Stimulated activated CD4-positive, alpha-beta T cell treated with anti-CD3 and anti-CD28 coated beads, Interleukin-2, amount 100 ng/mL, for 4 hours (primary cell): ENCODE measurements at regions not wholly inside any gene's neighbourhood (a gene's known extent, or its start where the extent isn't known, plus 50 kb on each side); places are given as distances from the start of the nearest gene placed in this dataset.
"Not testable (repeated sequence)": the region's sequence is repeated elsewhere in the genome, so short reads cannot be mapped to it uniquely, and the experiment has no call there.

Experiments
- DNase-seq: peaks from one replicate; pipeline ENCODE4 v3.0.0-alpha.2; 2020; ENCODE audit warnings: low read depth

DNA sequence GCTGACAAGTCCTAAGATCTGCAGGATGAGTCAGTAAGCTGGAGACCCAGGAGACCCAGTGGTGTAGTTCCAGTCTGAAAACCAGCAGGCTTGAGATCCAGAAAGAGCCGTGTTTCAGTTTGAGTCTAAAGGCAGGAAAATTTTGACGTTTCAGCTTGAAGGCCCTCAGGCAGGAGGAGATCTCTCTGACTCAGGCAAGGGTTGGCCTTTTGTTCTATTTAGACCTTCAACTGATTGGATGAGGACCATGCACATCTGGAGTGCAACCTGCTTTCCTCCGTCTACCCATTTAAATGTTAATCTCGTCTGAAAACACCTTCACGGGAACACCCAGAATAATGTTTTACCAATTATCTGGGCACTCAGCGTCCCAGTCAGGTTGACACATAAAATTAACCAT is 69.5 kb downstream of the NPIPA7 start:
- DNase-seq = not testable (repeated sequence)

DNA sequence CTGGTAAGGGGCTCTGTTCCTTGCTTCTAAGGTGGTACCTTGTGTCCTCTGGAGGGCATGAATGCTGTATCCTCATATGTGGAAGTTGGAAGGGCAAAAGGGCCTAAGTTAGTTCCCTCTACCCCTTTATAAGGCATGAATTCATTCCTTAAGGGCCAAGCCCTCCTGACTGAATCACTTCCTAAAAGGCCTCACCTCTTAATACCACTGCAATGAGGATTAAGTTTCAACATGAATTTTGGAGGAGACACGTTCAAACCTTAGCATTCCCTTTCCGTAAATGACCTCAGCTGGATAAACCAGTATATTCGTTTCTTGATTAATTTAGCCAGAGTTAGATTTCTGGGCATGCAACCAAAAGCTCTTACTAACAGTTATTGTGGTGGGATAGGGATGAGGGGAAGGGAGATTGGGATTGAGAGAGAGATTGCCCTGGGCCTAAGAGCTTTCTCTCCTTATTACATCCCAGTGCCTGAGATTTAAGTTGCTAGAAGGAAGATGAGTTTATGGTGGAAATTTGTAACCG is 70.8 kb downstream of the NPIPA7 start:
- DNase-seq = not testable (repeated sequence)

DNA sequence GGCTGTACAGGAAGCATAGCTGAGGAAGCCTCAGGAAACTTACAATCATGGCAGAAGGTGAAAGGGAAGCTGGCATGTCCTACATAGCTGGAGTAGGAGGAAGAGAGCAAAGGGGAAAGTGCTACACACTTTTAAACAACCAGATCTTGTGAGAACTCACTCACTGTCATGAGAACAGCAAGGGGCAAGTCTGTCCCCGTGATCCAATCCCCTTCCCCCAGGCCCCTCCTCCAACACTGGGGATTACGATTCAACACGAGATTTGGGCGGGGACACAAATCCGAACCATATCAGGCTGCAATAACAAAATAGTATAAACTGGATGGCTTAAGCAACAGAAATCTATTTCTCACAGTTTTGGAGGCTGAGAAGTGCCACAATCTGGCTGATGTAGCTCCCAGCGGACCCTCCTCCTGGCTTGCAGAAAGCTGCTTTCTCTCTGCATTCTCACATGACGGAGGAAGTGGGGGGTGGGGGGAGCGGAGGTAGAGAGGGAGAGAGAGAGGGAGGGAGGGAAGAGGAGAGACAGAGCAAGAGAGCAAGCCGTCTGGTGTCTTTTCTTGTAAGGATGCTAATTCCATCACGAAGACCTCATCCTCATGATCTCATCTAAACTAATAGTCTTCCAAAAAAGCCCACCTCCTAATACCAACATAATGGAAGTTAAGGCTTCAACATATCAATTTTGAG is 72.9 kb downstream of the NPIPA7 start:
- not testable (repeated sequence) for DNase-seq

DNA sequence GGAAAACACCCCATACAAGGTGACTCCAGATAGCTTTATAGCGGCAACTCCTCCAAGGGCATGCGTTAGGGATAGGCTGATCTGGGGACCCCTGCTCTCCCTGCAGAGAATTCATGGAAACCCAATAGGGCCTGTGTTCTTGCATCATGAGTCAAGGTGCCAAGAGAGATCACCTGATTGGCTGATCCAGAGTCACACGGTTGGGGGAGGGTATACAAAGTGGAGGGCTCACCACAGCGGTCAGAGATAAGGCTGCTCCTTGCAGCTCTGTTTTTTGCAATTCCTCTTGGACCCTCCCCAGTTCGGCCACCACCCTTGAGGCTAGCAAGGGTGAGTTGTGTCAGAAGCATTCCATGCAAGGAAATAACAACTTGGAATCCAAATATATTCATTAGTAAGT is 79.6 kb downstream of the NPIPA7 start:
- DNase-seq = not testable (repeated sequence)

DNA sequence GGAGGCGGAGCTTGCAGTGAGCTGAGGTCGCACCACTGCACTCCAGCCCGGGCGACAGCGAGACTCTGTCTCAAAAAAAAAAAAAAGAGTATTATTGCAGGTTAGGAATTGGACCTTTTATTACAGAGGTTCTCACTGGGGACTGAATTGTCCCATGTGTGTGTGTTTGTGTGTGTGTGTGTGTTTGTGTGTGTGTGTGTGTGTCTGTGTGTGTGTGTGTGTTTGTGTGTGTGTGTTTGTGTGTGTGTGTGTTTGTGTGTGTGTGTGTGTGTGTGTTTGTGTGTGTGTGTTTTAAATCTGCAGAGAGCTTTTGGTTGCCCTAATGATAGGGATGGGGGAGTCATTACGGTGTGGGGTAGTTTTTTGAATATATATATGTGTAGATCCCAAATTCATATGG is 84.9 kb downstream of the NPIPA7 start:
- not testable (repeated sequence) for DNase-seq

DNA sequence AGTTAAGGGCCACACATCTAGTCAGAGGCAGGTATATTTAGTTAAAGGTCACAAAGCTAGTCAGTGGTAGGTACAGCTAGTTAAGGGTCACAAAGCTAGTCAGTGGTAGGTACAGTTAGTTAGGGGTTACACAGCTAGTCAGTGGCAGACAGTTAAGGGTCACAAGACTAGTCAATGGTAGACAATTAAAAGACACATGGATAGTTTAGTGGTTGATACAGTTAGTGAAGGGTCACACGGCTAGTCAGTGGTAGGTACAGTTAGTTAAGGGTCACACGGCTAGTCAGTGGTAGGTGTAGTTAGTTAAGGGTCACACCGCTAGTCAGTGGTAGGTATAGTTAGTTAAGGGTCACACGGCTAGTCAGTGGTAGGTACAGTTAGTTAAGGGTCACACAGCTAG is 110.0 kb downstream of the NPIPA7 start:
- DNase-seq = not testable (repeated sequence)

DNA sequence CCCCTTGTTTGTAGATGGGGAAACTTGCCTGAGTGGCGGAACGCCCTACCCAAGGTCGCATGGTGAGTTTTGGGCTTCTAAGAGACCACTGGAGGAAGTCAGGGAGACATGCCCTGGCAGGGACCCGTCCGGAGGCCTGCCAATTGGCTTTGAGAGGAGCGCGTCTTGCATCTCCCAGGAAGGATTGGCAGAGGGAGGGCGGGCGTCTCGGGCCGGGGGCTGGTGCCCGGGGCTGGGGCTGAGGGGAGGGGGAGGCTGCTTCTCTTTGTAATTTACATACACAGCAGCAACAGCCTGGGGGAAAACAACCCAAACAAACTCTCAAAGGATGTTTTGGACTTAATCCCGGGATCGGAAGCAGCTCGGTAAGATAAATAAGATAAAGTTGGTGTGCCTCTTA is 110.5 kb downstream of the NPIPA7 start:
- DNase-seq = not testable (repeated sequence)

DNA sequence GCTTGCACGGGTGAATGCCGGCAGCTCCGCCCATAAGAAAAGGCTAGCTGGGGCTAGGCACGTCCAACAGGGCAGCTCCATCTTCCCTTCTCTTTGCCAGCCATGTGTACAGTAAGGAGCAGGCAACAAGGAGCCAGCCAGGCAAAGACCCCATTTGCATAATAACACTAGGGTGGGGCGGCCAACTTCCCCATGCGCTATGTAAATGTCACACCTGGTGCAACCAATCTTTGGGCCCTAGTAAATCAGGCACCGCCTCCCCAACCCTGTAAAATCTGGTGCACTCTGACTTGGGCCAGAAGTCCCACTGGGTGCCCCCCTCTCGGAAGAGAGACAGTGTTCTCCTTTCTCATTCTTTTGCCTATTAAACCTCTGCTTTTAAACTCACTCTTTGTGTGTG is 115.2 kb downstream of the NPIPA7 start:
- not testable (repeated sequence) for DNase-seq

DNA sequence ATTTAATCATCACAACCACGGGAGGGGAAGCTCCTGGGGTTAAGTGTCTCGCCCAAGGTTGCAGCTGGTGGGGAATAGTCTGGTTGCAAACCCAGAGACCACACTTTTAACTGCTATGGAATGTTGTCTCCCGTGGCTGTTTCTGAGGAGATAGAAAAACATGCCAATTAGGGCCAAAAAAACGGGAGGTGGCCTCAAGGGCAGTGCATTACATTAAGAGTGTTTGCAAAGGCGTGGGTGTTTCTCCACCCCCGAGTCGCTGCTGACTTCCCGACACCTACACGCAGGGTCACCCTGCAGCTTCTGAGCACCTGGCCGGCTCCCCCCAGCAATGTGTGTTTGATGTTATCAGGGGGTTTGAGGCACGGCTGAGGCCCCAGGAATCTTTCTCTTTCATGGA is 116.1 kb downstream of the NPIPA7 start:
- not testable (repeated sequence) for DNase-seq

DNA sequence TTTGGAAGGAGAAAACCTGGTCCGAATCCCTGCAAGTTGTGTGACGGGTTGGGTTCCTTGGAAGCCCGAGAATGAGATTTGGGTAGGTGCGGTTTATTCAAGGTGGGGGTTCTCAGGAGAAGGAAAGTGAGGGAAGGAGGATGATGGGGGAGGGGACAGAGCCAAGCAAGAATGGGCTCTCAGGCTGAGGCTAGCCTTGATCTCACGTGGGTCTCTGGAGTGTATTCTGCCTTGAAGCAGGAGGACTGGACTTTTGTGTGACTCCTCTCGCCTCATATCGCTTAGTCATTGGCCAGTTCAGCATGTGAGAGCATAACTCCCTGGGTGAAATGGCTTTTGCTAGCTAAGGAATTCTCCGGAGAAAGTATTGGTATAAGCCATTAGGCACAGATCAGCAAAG is 120.9 kb downstream of the NPIPA7 start:
- DNase-seq = not testable (repeated sequence)

DNA sequence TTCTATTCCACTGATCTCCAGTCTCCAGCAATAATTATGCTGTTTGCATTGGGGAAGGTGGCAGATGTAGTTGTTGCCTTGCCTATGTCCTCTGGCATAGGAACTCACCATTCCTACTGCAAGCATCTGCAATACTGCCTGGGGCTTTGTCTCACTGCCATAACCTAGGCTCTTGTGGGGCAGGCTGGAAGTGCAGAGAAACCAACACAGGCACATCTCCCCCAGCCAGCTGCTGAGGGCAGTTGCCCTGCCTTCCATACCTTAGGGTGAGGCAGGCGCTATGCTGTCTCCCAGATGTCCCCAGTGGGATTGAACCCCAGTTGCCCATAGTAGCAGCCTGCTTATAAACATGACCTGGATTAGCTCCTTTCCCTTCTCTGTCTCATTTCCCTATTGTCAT is 128.1 kb downstream of the NPIPA7 start:
- DNase-seq = not testable (repeated sequence)

DNA sequence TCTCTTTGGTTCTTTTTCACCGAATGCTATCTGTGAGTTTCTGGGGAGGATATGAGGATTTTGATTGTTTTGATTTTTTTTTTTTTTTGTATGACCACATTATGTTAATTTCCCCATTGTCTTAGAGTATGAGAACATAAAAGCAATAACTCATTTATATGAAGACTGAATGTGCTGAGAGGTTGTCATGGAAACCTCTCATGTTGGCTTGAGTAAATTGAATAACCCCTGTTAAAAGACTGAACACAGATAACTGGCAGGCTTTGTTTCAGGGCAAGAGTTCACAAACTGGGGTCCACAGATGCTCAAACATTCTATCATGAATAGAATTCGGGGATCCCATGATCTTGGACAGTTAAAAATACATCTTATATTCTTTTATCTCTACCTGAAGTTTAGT is 129.4 kb downstream of the NPIPA7 start:
- not testable (repeated sequence) for DNase-seq

DNA sequence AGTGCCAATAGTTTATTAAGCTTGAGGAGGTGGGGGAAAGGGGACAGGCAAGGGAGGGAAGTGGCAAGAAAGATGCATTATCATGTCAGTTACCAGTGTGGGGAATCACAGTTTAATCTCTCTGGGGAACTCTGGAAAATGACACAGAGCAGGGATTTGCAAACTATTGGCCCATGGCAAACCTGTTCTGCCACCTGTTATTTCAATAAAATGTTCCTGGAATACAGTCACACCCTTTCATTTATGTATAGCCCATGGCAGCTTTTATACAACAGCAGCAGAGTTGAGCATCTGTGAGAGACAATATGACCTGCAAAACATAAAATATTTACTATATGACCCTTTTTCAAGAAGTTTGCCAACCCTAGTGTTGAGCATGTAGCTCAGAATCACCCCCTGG is 140.5 kb downstream of the NPIPA7 start:
- not testable (repeated sequence) for DNase-seq

DNA sequence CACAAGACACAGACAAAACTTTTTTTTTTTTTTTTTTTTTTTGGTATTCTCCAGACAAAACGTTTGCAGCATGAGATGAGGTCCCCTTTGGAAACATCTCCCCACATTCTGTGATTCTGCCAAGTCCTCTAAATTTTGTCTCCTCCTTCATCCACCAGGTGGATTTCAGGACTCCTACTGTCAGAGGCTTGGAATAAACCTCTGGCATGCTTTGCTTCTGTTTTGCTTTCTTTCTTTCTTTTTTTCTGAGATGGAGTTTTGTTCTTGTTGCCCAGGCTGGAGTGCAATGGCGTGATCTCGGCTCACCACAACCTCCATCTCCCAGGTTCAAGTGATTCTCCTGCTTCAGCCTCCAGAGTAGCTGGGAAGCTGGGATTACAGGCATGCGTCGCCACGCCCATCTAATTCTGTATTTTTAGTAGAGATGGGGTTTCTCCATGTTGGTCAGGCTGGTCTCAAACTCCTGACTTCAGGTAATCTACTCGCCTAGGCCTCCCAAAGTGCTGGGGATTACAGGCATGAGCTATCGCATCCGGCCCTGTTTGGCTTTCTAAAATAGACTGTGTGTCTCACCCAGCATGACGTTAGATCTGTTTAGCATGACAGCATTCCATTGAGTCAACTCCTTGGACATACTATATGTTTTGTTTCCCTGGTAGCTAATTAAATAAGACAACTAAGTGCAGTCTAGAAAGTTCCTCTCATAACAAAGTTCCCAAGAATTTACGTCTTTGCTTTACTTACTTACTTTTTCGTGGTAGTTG is 142.5 kb downstream of the NPIPA7 start:
- DNase-seq = not testable (repeated sequence)

DNA sequence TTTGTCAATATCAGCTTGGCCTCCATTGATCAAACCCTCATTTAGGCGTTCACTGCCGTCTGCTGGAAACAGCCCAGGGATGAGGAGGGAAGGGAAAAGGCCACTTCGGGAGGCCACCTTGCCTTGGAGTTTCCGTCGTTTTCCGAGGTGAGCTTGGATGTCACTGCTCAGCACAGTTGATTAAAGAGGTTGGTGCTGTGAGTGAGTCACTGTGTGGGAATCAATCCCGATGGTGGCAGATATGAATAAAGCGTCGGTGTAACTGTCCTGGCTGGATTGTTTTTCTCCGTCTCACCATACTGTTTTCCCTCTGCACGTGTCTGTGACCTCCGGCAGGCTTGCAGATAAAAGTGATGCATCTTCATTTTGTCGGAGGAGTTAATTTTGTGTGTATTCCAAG is 148.1 kb downstream of the NPIPA7 start:
- not testable (repeated sequence) for DNase-seq

DNA sequence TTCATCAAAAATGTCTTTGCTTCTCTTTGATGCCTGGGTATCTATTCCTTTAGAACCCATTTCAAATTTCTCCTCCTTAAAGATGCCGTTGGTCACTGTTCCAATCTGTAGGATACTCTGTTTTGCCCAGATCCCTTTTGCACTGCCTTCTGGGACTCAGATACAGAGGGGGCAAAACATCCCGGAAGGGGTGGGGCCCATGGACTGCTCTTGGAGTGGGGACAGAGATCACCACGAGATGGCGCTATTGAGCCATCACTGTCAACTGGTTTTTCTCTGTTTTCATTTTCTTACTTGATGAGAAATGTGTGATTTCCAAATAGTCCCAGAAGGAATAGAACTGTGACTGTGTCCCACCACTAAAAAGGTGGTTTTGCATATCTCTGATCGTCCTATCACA is 151.8 kb downstream of the NPIPA7 start:
- DNase-seq = not testable (repeated sequence)

DNA sequence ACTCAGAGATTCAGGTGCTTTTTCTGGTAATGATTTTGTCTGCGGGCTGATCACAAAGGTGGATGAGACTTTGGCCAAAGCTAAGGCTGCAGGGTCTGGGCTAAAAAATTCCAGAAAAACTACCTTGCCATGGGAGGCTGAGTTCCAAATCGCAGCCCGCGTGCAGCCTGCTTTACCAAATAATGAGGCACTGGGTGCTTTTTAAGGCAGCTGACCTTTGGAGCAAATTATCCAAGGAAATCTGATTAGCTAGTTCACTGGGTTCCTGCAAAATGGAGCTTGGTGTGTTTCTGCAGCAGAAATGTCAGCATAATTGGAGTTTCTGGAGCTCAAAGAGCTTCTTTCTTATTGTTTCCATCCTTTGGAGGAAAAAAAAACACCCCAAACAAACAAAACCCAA is 156.6 kb downstream of the NPIPA7 start:
- DNase-seq = not testable (repeated sequence)

DNA sequence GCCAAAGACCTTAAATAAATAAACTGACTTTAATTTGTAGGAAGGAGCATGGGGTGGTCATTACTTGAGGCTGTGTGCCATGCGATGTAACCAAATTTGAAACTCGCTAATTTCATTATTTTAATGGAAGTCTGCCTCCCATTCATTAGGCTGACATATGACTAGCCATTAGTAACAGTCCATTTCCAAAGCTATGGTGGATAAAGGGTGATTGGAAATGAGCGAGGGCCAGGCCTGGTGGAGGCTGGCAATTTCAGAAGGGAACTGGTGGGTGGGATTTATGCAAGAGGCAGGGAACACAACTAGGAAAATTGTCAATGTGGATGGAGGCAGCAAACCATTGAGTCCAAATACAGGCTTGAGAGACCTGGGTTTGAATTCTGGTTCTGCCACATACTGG is 157.2 kb downstream of the NPIPA7 start:
- not testable (repeated sequence) for DNase-seq

DNA sequence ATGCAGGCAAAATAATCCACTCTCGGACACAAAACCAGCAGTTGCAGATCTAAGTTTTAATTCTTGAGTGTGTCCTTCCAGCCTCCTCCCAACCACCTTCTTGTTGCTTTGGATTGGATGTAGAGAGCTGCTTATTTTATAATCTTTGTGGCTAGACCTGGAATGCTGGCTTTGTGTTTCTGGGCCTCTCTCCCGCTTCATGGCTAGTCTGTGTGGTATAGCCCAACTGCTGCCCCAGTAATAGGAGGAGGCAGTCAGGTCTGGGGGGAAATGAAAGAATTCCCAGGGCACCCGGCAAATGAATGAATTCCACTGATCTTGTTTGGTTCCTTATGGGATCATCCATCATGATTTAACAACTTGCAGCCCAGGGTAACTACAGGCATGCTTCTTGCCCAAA is 170.8 kb downstream of the NPIPA7 start:
- DNase-seq = not testable (repeated sequence)

DNA sequence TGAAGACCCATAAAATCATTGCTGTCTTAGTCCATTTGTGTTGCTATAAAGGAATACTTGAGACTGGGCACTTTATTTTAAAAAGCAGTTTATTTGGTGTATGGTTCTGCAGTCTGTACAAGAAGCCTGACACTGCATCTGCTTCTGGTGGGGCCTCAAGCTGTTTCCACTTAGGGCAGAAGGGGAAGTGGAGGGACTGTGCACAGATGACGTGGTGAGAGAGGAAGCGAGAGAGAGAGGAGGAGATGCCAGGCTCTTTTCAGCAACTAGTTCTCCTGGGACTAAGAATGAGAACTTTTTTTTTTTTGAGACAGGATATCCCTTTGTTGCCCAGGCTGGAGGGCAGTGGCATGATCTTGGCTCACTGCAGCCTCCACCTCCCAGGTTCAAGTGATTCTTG is 171.9 kb downstream of the NPIPA7 start:
- DNase-seq = not testable (repeated sequence)

DNA sequence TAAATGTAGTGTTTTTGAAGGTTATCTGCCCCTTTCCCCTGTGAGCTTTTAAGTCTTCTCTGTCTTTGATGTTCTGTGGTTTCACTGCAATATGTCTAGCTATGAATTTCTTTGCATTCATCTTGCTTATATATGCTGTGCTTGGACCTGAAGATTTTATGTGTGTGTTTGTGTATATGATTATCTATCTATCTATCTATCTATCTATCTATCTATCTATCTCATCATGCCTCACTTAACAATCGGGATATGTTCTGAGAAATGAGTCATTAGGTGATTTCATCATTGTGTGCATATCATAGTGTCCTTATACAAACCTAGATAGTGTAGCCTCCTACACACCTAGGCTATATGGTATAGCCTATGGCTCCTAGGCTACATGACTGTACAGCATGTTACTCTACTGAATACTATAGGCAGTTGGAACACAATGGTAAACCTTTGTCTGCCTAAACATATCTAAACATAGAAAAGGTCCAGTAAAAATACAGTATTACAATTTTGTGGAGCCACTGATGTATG is 173.9 kb downstream of the NPIPA7 start:
- not testable (repeated sequence) for DNase-seq

DNA sequence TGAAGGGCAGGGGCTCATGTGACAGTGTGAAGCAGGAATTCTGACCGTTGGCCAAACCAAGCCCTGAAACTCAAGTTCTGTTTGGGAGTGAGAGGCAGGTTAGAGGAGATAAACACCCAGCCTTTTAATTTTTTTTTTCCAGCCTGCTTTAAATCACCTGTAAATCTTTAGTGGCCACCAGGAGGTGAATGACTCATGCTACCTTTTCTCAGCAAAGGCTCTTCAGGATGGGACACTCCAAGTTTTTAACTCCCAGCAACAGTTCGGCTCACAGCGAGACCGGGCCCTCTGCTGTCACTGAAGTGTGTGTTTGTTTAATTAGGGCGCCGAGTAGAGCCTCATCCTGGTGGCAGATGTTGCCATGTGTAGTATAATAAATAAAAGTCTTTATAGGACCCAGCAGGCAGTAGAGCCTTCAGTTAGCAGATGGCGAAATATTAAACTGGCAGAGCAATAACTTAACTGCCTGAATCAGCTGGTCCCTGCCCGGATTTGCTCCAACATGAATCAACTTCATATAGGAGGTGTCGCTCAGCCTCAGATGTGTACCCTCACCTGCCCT is 180.3 kb downstream of the NPIPA7 start:
- DNase-seq = not testable (repeated sequence)

DNA sequence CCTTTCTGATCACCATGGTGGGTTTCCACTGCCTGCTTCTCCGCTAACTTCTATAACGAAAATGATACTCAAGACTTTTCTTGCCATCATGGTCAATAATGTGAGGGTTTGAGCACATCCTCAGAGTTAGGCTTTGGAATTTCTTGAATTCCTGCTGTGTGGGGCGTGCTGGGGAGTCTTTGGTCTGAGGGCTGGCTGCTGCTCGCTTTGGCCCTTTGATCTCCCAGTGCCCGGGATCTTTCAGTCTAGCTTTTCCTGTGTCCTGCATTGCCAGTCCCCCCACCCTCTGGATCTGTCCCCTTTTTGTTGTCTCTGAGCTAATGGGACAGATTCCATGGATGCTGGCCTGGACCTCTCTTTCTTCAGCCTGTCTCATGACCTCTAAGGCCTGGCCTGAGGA is 182.6 kb downstream of the NPIPA7 start:
- DNase-seq = not testable (repeated sequence)
